ENCODE measurements at regions not wholly inside any gene's neighbourhood (a gene's known extent, or its start where the extent isn't known, plus 50 kb on each side); places are given as distances from the start of the nearest gene placed in this dataset.

DNA sequence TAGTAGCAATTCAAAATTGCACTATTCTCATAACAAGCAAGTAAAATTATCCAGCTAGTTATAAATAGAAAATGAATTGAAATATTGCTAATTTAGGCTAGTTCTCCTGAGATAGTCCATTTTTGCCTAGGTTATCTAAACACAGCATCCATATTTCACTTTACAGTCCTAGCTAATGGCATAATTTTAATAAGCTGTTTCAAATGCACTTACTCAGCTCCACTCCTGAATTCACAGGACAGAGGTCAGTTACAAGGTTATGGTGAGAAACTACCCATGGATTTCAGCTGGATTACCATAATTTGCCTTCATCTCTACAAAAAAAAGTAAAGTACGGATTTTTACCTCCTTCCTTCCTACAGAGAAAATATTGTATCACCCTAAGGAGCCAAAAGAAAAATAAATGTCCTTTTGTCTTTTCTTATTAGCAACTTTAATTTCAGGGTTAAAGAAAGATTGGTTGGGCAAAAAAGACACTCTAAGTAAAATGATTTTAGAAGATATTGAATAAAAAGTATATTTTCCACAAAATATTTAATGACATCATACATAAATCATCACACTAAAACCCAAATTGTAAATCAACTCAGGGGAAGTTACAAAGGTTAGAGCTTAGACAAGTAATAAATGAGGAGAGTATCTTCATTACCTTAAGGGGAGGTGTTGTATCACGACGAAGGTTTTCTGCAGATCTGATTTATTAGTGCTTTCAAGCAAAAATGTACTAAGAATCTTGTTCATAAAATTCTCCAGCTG, 377.4 kb downstream of the C12orf50 start:
- H3K4me3 ChIP-seq: no peak overlapping the region
- TF ChIP-seq, protein P1, sequence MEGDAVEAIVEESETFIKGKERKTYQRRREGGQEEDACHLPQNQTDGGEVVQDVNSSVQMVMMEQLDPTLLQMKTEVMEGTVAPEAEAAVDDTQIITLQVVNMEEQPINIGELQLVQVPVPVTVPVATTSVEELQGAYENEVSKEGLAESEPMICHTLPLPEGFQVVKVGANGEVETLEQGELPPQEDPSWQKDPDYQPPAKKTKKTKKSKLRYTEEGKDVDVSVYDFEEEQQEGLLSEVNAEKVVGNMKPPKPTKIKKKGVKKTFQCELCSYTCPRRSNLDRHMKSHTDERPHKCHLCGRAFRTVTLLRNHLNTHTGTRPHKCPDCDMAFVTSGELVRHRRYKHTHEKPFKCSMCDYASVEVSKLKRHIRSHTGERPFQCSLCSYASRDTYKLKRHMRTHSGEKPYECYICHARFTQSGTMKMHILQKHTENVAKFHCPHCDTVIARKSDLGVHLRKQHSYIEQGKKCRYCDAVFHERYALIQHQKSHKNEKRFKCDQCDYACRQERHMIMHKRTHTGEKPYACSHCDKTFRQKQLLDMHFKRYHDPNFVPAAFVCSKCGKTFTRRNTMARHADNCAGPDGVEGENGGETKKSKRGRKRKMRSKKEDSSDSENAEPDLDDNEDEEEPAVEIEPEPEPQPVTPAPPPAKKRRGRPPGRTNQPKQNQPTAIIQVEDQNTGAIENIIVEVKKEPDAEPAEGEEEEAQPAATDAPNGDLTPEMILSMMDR (IDR thresholded peaks at IDR 0.05): no peak
- no peak for DNase-seq (ENCODE audit: low spot score)

DNA sequence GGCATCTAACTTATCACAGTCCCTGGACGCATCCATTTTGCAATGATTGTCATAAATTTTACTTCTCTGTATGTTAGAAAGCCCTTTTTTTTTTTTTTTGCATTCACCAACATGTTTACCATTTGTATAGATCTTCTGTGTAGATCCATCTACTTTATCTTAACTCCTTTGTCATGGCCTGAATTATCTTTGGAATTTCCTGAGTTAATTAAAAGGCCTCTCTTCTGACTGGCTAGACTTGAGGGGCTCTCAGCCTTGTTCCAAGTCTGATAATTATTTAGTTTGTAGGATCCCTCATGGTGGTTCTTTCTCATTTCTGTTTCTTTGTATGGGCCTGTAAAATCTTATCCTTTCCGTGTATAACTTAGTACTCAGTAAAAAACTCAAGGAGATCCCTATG, 387.0 kb downstream of the C12orf50 start:
- no peak for DNase-seq (ENCODE audit: low spot score)
- TF ChIP-seq, protein P1 (IDR thresholded peaks at IDR 0.05): no peak
- H3K4me3 ChIP-seq: no peak overlapping the region
- H3K27ac ChIP-seq: no peak overlapping the region

More for the DNA sequence above, 377.4 kb downstream of the C12orf50 start:
- no peak overlapping the region for H3K27ac ChIP-seq

DNA sequence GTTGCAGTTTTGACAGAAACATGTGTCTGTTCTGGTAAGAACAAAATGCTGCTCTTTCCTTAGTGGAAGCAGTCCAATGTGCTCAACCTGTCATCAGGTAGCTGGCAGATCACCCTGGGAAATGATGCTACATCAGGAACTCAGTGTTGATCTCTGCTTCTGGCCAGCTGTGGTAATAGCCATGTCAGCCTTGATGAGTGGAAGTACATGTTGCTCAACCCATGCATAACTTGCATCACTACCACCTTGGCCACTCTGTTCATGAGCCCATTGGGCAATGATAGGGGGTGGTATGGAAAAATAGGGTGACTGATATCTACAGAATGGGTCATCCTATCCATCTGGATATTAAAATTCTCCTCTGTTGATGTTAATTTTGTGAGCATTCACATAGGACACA, 411.0 kb downstream of the C12orf50 start:
- no peak for DNase-seq (ENCODE audit: low spot score)
- TF ChIP-seq, protein P1 (IDR thresholded peaks at IDR 0.05): no peak

DNA sequence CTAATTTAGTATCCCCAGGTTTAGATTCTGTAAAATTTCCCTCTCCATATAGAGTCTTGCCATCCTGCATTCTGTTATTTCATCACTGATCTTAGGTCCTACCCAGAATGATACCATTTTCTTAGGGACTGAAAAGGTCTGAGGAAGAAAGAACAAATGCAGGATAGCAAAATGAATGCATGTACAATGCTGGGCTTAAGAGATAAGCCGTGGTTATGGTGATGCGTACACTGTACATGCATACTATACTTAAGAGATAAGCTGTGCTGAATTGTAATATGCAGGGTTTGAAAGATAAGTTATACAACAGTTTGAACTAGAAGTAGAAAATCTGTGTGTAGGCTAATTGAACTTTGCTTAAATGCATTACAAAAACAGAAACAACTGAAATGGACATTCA, 416.2 kb downstream of the C12orf50 start:
- Histone ChIP-seq H3K4me3 (no peak overlapping the region), H3K27ac (no peak overlapping the region)
- no peak for DNase-seq (ENCODE audit: low spot score)
- TF ChIP-seq, protein P1 (IDR thresholded peaks at IDR 0.05): no peak

More for the DNA sequence above, 411.0 kb downstream of the C12orf50 start:
- Histone ChIP-seq H3K27ac (no peak overlapping the region), H3K4me3 (no peak overlapping the region)

DNA sequence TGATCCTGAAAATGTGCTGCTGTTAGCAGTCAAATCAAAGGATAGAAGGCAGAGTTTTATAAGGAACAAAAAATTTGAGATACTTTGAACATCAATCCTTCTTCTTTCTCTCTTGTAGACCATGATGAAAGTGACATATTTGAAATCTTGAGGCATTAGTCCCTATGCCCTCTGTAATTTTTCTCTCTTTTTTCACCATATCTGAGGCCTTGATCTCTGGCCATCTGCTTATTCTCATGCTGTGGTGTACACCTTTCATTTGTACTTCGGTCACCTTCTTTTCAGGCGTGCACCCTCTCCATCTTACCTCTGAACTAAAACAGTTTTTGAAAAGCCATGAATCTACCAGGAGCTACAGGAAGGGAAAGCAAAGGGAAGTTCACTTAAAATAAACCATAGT, 420.9 kb downstream of the C12orf50 start:
- no peak for DNase-seq (ENCODE audit: low spot score)
- no peak overlapping the region for H3K4me3 ChIP-seq
- TF ChIP-seq, protein P1 (IDR thresholded peaks at IDR 0.05): no peak
- no peak overlapping the region for H3K27ac ChIP-seq

DNA sequence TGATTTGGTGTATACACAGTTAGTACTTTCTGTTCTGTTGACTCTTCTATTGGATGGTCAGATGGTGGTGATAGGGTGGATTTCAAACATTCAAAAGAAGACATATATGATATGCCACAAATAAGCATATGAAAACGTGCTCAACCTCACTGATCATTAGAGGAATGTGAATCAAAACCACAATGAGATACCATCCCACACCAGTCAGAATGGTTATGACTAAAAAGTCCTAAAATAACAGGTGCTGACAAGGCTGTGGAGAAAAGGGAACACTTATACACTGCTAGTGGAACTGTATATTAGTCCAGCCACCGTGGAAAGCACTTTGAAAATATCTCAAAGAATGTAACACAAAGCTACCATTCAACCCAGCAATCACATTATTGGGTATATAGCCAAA, 425.5 kb downstream of the C12orf50 start:
- TF ChIP-seq, protein P1 (IDR thresholded peaks at IDR 0.05): no peak
- H3K4me3 ChIP-seq: no peak overlapping the region
- no peak for DNase-seq (ENCODE audit: low spot score)
- no peak overlapping the region for H3K27ac ChIP-seq

DNA sequence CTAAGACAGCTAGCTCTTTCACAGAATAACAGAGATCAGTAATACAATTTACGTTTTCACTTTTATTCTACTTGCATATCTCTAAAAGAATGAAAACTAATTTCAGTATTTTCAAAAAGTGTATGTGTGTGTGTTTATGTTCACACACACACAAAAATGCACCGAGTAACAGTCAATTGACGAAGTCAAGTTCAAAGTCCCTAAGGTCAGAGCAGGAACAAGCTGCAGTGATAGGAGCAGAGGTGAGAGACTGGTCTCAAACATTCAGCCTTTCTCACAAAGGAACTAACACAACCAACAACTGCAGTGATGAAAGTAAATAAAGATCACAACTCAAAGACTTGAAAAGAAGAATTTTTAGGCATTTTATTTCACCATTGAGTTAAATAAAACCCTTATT, 429.7 kb downstream of the C12orf50 start:
- H3K27ac ChIP-seq: no peak overlapping the region
- TF ChIP-seq, protein P1 (IDR thresholded peaks at IDR 0.05): no peak
- DNase-seq (ENCODE audit: low spot score): no peak

More for the DNA sequence above, 429.7 kb downstream of the C12orf50 start:
- no peak overlapping the region for H3K4me3 ChIP-seq

Measured in coronary artery (tissue), 2 donors.